ENCODE measurements at regions not wholly inside any gene's neighbourhood (a gene's known extent, or its start where the extent isn't known, plus 50 kb on each side); places are given as distances from the start of the nearest gene placed in this dataset.

DNA sequence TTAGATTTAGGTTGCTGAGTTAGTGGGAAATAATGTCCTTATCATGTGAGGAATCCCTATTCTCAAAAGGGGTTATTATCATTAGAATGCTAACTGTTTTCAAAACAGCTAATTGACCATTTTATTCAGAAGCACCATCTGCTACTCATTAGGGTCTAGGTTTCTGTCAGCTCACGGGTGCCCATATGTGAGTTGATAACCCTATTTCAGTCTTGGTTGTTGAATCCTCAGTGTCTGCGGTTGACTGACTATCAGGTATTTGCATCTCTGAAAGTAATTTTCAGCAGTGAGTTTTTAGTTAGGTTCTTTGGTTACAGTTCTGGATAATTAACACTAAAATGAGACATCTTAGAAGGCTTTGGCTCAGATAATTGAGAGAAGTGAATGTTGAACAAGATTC lies 1404.0 kb downstream of the AACS start:
- Histone ChIP-seq H3K9ac (ENCODE audit: low read length) (no peak overlapping the region), H3K27me3 (ENCODE audit: control insufficient read depth, insufficient read depth, low read length) (no peaks in the 10 kb centered on the region), H3K4me1 (ENCODE audit: control insufficient read depth, insufficient read depth, low read length) (no peaks in the 10 kb centered on the region), H3K36me3 (ENCODE audit: control insufficient read depth, insufficient read depth, low read length) (no peaks in the 10 kb centered on the region), H3K27ac (ENCODE audit: low read depth, low read length) (no peak overlapping the region), H3K4me3 (ENCODE audit: low read length) (no peak overlapping the region)

- no peak overlapping the region for H3K4me3 ChIP-seq (ENCODE audit: low read length)
- no peaks in the 10 kb centered on the region for H3K36me3 ChIP-seq (ENCODE audit: control insufficient read depth, insufficient read depth, low read length)
- no peaks in the 10 kb centered on the region for H3K27me3 ChIP-seq (ENCODE audit: control insufficient read depth, insufficient read depth, low read length)
- H3K9ac ChIP-seq (ENCODE audit: low read length): no peak overlapping the region
- H3K27ac ChIP-seq (ENCODE audit: low read depth, low read length): no peak overlapping the region
- no peaks in the 10 kb centered on the region for H3K4me1 ChIP-seq (ENCODE audit: control insufficient read depth, insufficient read depth, low read length)
Observed at GRCh38 chr12:126474703-126475102, 1409.5 kb downstream of the AACS start.

GRCh38 chr12:126480451-126480850 lies 1415.2 kb downstream of the AACS start:
- Histone ChIP-seq H3K36me3 (ENCODE audit: control insufficient read depth, insufficient read depth, low read length) (no peaks in the 10 kb centered on the region), H3K27ac (ENCODE audit: low read depth, low read length) (no peak overlapping the region), H3K4me1 (ENCODE audit: control insufficient read depth, insufficient read depth, low read length) (peaks cover 6% of the 10 kb centered on the region), H3K9ac (ENCODE audit: low read length) (no peak overlapping the region), H3K27me3 (ENCODE audit: control insufficient read depth, insufficient read depth, low read length) (no peaks in the 10 kb centered on the region), H3K4me3 (ENCODE audit: low read length) (no peak overlapping the region)

- H3K36me3 ChIP-seq (ENCODE audit: control insufficient read depth, insufficient read depth, low read length): no peaks in the 10 kb centered on the region
- no peaks in the 10 kb centered on the region for H3K27me3 ChIP-seq (ENCODE audit: control insufficient read depth, insufficient read depth, low read length)
- H3K9ac ChIP-seq (ENCODE audit: low read length): no peak overlapping the region
- H3K27ac ChIP-seq (ENCODE audit: low read depth, low read length): no peak overlapping the region
- H3K4me3 ChIP-seq (ENCODE audit: low read length): no peak overlapping the region
- peaks cover 6% of the 10 kb centered on the region for H3K4me1 ChIP-seq (ENCODE audit: control insufficient read depth, insufficient read depth, low read length)
Observed at GRCh38 chr12:126481688-126482087, 1416.5 kb downstream of the AACS start.

GRCh38 chr12:126482238-126482889 lies 1417.1 kb downstream of the AACS start:
- Histone ChIP-seq H3K4me3 (ENCODE audit: low read length) (no peak overlapping the region), H3K9ac (ENCODE audit: low read length) (no peak overlapping the region), H3K36me3 (ENCODE audit: control insufficient read depth, insufficient read depth, low read length) (no peaks in the 10 kb centered on the region), H3K27ac (ENCODE audit: low read depth, low read length) (no peak overlapping the region), H3K27me3 (ENCODE audit: control insufficient read depth, insufficient read depth, low read length) (no peaks in the 10 kb centered on the region), H3K4me1 (ENCODE audit: control insufficient read depth, insufficient read depth, low read length) (peaks cover 6% of the 10 kb centered on the region)

- no peak overlapping the region for H3K4me3 ChIP-seq (ENCODE audit: low read length)
- H3K4me1 ChIP-seq (ENCODE audit: control insufficient read depth, insufficient read depth, low read length): peaks cover 6% of the 10 kb centered on the region
- no peaks in the 10 kb centered on the region for H3K27me3 ChIP-seq (ENCODE audit: control insufficient read depth, insufficient read depth, low read length)
- H3K36me3 ChIP-seq (ENCODE audit: control insufficient read depth, insufficient read depth, low read length): no peaks in the 10 kb centered on the region
- H3K9ac ChIP-seq (ENCODE audit: low read length): no peak overlapping the region
- no peak overlapping the region for H3K27ac ChIP-seq (ENCODE audit: low read depth, low read length)
Observed at GRCh38 chr12:126483145-126484068, 1418.2 kb downstream of the AACS start.

- no peak overlapping the region for H3K4me3 ChIP-seq (ENCODE audit: low read length)
- no peak overlapping the region for H3K9ac ChIP-seq (ENCODE audit: low read length)
- peaks cover 2% of the 10 kb centered on the region for H3K4me1 ChIP-seq (ENCODE audit: control insufficient read depth, insufficient read depth, low read length)
- H3K27ac ChIP-seq (ENCODE audit: low read depth, low read length): no peak overlapping the region
- no peaks in the 10 kb centered on the region for H3K27me3 ChIP-seq (ENCODE audit: control insufficient read depth, insufficient read depth, low read length)
- H3K36me3 ChIP-seq (ENCODE audit: control insufficient read depth, insufficient read depth, low read length): no peaks in the 10 kb centered on the region
Observed at GRCh38 chr12:126487431-126487980, 1422.3 kb downstream of the AACS start.

DNA sequence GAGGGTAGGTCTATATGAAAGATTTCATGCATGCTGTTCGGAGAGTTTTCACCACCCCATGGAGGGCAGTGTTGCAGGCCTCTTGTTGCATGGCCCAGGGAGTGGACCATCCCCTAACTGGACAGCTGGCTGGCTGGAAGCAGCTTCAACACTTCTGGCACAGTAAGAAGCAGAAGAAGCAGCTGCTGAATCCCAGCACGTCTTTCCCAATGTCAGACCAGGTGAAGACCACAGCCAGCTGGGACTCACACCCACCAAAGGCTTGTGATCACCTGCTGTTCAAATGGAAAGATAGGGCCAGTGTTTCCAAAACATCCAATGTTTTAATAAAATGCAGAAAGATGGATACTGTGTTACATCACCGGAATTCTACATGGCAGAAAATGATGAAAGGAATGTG lies 1423.6 kb downstream of the AACS start:
- no peaks in the 10 kb centered on the region for H3K4me1 ChIP-seq (ENCODE audit: control insufficient read depth, insufficient read depth, low read length)
- no peaks in the 10 kb centered on the region for H3K36me3 ChIP-seq (ENCODE audit: control insufficient read depth, insufficient read depth, low read length)
- no peak overlapping the region for H3K27ac ChIP-seq (ENCODE audit: low read depth, low read length)
- H3K9ac ChIP-seq (ENCODE audit: low read length): no peak overlapping the region
- no peaks in the 10 kb centered on the region for H3K27me3 ChIP-seq (ENCODE audit: control insufficient read depth, insufficient read depth, low read length)
- H3K4me3 ChIP-seq (ENCODE audit: low read length): no peak overlapping the region

DNA sequence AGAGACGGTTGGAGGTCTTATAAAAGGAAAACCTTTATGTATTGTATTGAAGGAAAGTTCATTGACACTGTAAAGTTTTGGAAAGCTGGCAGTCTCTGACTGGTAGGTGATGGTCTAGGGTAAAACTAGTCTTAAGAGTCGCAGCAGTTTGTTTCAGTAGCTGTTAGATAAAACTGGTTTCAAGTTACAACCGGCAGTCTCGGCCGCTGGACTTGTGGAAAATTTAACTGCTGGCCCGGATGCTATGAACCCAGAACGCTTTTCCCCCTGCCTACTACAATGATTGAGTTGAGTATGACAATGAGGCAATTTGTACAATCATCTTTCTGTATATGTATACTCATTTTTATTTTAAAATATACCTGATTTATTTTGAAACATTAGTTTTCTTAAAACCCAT lies 1426.9 kb downstream of the AACS start:
- Histone ChIP-seq H3K9ac (ENCODE audit: low read length) (no peak overlapping the region), H3K27ac (ENCODE audit: low read depth, low read length) (no peak overlapping the region), H3K4me1 (ENCODE audit: control insufficient read depth, insufficient read depth, low read length) (no peaks in the 10 kb centered on the region), H3K27me3 (ENCODE audit: control insufficient read depth, insufficient read depth, low read length) (no peaks in the 10 kb centered on the region), H3K4me3 (ENCODE audit: low read length) (no peak overlapping the region), H3K36me3 (ENCODE audit: control insufficient read depth, insufficient read depth, low read length) (no peaks in the 10 kb centered on the region)

DNA sequence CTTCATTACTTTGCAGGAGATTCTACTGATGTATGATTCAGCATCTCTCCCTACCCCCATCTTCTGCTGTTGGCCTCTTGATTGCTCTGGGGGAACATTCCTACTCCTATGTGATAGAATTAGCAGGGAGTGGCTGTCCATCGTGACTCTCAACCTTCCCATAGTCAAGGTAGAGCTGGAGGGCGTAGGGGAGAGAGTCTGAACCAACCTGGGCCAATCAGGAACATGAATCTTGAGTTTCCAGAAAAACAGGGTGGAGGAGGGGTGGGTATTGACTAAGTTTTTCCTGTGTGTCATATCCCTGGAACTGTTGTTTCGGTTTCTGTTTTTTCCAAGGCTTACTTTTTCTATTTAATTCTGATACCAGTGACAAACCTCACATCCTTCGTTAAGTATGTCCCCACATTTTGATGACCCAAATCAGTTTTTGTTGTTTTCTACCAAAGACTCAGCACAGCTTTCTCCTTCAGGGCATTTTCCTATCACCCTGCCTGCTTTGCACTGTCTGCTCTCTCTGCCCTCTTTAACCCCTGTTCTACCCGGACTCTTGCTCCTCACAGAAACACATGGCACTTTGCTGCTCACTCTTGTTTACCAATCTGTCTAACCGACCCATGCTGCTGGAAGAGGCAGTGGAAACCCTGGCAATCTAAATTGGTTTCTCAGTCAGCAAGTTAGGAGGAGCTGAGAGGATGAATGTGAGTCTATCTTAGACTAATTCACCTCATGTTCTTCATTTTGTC lies 1428.3 kb downstream of the AACS start:
- Histone ChIP-seq H3K4me3 (ENCODE audit: low read length) (no peak overlapping the region), H3K27ac (ENCODE audit: low read depth, low read length) (no peak overlapping the region), H3K4me1 (ENCODE audit: control insufficient read depth, insufficient read depth, low read length) (no peaks in the 10 kb centered on the region), H3K9ac (ENCODE audit: low read length) (no peak overlapping the region), H3K36me3 (ENCODE audit: control insufficient read depth, insufficient read depth, low read length) (no peaks in the 10 kb centered on the region), H3K27me3 (ENCODE audit: control insufficient read depth, insufficient read depth, low read length) (no peaks in the 10 kb centered on the region)

GRCh38 chr12:126496201-126496600 lies 1431.0 kb downstream of the AACS start:
- Histone ChIP-seq H3K4me1 (ENCODE audit: control insufficient read depth, insufficient read depth, low read length) (no peaks in the 10 kb centered on the region), H3K27ac (ENCODE audit: low read depth, low read length) (no peak overlapping the region), H3K36me3 (ENCODE audit: control insufficient read depth, insufficient read depth, low read length) (no peaks in the 10 kb centered on the region), H3K27me3 (ENCODE audit: control insufficient read depth, insufficient read depth, low read length) (no peaks in the 10 kb centered on the region), H3K9ac (ENCODE audit: low read length) (no peak overlapping the region), H3K4me3 (ENCODE audit: low read length) (no peak overlapping the region)

Data from rectal smooth muscle tissue (tissue), 1 donor.